ENCODE measurements at regions not wholly inside any gene's neighbourhood (a gene's known extent, or its start where the extent isn't known, plus 50 kb on each side); places are given as distances from the start of the nearest gene placed in this dataset.

DNA sequence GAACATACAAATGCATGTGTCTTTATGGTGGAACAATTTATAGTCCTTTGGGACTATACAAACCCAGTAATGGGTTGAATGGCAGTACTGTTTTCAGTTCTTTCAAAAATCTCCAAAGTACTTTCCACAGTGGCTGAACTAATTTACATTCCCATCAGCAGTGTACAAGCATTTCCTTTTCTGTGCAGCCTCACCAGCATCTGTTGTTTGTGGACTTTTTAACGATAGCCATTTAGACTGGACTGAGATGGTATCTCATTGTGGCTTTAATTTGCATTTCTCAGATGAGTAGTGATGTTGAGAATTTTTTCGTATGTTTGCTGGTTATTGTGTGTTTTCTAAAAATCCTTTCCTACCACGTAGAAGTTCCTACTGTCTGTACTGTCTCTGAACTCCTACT, 327.2 kb upstream of the ZFP64 start:
- no peak for DNase-seq (ENCODE audit: low spot score)
- no peak for TF ChIP-seq OVOL2 (CRISPR knock-in tag; IDR thresholded peaks at IDR 0.05; ENCODE audit: borderline replicate concordance)
- no peak for TF ChIP-seq NFE2L1 (CRISPR knock-in tag; IDR thresholded peaks at IDR 0.05)
- TF ChIP-seq NR1H2 (CRISPR knock-in tag; IDR thresholded peaks at IDR 0.05), result no peak
- no peak for TF ChIP-seq IRF2 (CRISPR knock-in tag; IDR thresholded peaks at IDR 0.05; ENCODE audit: borderline replicate concordance, low read depth)
- TF ChIP-seq, protein P1, sequence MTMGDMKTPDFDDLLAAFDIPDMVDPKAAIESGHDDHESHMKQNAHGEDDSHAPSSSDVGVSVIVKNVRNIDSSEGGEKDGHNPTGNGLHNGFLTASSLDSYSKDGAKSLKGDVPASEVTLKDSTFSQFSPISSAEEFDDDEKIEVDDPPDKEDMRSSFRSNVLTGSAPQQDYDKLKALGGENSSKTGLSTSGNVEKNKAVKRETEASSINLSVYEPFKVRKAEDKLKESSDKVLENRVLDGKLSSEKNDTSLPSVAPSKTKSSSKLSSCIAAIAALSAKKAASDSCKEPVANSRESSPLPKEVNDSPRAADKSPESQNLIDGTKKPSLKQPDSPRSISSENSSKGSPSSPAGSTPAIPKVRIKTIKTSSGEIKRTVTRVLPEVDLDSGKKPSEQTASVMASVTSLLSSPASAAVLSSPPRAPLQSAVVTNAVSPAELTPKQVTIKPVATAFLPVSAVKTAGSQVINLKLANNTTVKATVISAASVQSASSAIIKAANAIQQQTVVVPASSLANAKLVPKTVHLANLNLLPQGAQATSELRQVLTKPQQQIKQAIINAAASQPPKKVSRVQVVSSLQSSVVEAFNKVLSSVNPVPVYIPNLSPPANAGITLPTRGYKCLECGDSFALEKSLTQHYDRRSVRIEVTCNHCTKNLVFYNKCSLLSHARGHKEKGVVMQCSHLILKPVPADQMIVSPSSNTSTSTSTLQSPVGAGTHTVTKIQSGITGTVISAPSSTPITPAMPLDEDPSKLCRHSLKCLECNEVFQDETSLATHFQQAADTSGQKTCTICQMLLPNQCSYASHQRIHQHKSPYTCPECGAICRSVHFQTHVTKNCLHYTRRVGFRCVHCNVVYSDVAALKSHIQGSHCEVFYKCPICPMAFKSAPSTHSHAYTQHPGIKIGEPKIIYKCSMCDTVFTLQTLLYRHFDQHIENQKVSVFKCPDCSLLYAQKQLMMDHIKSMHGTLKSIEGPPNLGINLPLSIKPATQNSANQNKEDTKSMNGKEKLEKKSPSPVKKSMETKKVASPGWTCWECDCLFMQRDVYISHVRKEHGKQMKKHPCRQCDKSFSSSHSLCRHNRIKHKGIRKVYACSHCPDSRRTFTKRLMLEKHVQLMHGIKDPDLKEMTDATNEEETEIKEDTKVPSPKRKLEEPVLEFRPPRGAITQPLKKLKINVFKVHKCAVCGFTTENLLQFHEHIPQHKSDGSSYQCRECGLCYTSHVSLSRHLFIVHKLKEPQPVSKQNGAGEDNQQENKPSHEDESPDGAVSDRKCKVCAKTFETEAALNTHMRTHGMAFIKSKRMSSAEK (CRISPR knock-in tag; IDR thresholded peaks at IDR 0.05; ENCODE audit: borderline replicate concordance), result no peak
- no peak for TF ChIP-seq ATF1 (CRISPR knock-in tag; IDR thresholded peaks at IDR 0.05)
- no peak for TF ChIP-seq RELA (CRISPR knock-in tag; IDR thresholded peaks at IDR 0.05; ENCODE audit: borderline replicate concordance)
- no peaks in the 10 kb centered on the region for H3K27me3 Mint-ChIP-seq (ENCODE audit: low read depth)
- H3K4me3 Mint-ChIP-seq, result no peak overlapping the region
- H3K9me3 Mint-ChIP-seq, result peaks cover 42% of the 10 kb centered on the region
- ChIA-PET POLR2A (no interaction called here), CTCF (no interaction called here)
- peaks cover 8% of the 10 kb centered on the region for H3K36me3 Mint-ChIP-seq
- ATAC-seq, result no peak
- H3K27ac Mint-ChIP-seq, result no peak overlapping the region; the same call in 1 of the 2 replicates
- peaks cover 7% of the 10 kb centered on the region for H3K4me1 Mint-ChIP-seq

DNA sequence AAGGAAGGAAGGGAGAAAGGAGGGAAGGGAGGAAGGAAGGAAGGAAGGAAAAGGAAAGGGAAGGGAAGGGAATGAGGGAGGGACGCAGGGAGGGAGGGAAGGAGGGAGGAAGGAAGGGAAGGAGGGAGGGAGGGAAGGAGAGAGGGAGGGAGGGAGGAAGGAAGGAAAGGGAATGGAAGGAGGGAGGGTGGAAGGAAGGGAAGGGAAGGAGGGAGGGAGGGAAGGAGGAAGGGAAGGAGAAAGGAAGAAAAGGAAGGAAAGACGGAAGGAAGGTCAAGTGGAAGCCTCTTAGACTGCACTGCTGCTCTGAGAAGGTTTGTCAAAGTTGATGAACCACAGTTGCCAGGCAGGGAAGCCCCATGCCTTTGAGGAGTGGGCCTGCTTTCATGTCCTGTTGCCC, 324.3 kb upstream of the ZFP64 start:
- ATAC-seq (no peak), DNase-seq (ENCODE audit: low spot score) (no peak)
- POLR2A ChIA-PET, result no interaction called here
- peaks cover 8% of the 10 kb centered on the region for H3K36me3 Mint-ChIP-seq
- CTCF ChIA-PET, result no interaction called here
- peaks cover 7% of the 10 kb centered on the region for H3K4me1 Mint-ChIP-seq
- no peak overlapping the region for H3K4me3 Mint-ChIP-seq
- no peak overlapping the region for H3K27ac Mint-ChIP-seq
- H3K9me3 Mint-ChIP-seq, result peaks cover 30% of the 10 kb centered on the region
- no peaks in the 10 kb centered on the region for H3K27me3 Mint-ChIP-seq (ENCODE audit: low read depth)
- TF ChIP-seq ELF4 (CRISPR knock-in tag; IDR thresholded peaks at IDR 0.05; ENCODE audit: low read depth), result no peak
- TF ChIP-seq KAT7 (CRISPR knock-in tag; IDR thresholded peaks at IDR 0.05; ENCODE audit: borderline replicate concordance), result no peak
- TF ChIP-seq, protein P2, sequence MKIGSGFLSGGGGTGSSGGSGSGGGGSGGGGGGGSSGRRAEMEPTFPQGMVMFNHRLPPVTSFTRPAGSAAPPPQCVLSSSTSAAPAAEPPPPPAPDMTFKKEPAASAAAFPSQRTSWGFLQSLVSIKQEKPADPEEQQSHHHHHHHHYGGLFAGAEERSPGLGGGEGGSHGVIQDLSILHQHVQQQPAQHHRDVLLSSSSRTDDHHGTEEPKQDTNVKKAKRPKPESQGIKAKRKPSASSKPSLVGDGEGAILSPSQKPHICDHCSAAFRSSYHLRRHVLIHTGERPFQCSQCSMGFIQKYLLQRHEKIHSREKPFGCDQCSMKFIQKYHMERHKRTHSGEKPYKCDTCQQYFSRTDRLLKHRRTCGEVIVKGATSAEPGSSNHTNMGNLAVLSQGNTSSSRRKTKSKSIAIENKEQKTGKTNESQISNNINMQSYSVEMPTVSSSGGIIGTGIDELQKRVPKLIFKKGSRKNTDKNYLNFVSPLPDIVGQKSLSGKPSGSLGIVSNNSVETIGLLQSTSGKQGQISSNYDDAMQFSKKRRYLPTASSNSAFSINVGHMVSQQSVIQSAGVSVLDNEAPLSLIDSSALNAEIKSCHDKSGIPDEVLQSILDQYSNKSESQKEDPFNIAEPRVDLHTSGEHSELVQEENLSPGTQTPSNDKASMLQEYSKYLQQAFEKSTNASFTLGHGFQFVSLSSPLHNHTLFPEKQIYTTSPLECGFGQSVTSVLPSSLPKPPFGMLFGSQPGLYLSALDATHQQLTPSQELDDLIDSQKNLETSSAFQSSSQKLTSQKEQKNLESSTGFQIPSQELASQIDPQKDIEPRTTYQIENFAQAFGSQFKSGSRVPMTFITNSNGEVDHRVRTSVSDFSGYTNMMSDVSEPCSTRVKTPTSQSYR (CRISPR knock-in tag; IDR thresholded peaks at IDR 0.05), result no peak
- TF ChIP-seq FOXP1 (CRISPR knock-in tag; IDR thresholded peaks at IDR 0.05; ENCODE audit: borderline replicate concordance), result no peak
- no peak for TF ChIP-seq SMAD4 (CRISPR knock-in tag; IDR thresholded peaks at IDR 0.05)
- TF ChIP-seq, protein P3, sequence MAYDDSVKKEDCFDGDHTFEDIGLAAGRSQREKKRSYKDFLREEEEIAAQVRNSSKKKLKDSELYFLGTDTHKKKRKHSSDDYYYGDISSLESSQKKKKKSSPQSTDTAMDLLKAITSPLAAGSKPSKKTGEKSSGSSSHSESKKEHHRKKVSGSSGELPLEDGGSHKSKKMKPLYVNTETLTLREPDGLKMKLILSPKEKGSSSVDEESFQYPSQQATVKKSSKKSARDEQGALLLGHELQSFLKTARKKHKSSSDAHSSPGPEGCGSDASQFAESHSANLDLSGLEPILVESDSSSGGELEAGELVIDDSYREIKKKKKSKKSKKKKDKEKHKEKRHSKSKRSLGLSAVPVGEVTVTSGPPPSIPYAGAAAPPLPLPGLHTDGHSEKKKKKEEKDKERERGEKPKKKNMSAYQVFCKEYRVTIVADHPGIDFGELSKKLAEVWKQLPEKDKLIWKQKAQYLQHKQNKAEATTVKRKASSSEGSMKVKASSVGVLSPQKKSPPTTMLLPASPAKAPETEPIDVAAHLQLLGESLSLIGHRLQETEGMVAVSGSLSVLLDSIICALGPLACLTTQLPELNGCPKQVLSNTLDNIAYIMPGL (CRISPR knock-in tag; IDR thresholded peaks at IDR 0.05), result no peak
- no peak for TF ChIP-seq GTF2I (CRISPR knock-in tag; conservative IDR thresholded peaks at IDR 0.05)
- TF ChIP-seq, protein P4, sequence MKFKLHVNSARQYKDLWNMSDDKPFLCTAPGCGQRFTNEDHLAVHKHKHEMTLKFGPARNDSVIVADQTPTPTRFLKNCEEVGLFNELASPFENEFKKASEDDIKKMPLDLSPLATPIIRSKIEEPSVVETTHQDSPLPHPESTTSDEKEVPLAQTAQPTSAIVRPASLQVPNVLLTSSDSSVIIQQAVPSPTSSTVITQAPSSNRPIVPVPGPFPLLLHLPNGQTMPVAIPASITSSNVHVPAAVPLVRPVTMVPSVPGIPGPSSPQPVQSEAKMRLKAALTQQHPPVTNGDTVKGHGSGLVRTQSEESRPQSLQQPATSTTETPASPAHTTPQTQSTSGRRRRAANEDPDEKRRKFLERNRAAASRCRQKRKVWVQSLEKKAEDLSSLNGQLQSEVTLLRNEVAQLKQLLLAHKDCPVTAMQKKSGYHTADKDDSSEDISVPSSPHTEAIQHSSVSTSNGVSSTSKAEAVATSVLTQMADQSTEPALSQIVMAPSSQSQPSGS (CRISPR knock-in tag; IDR thresholded peaks at IDR 0.05; ENCODE audit: borderline replicate concordance, low read depth), result no peak
- no peak for TF ChIP-seq OVOL2 (CRISPR knock-in tag; IDR thresholded peaks at IDR 0.05; ENCODE audit: borderline replicate concordance)
- no peak for TF ChIP-seq ZNF219 (CRISPR knock-in tag; IDR thresholded peaks at IDR 0.05; ENCODE audit: borderline replicate concordance)
- TF ChIP-seq JUN (CRISPR knock-in tag; IDR thresholded peaks at IDR 0.05), result no peak
- no peak for TF ChIP-seq SP1 (CRISPR knock-in tag; conservative IDR thresholded peaks at IDR 0.05)
- TF ChIP-seq, protein P5, sequence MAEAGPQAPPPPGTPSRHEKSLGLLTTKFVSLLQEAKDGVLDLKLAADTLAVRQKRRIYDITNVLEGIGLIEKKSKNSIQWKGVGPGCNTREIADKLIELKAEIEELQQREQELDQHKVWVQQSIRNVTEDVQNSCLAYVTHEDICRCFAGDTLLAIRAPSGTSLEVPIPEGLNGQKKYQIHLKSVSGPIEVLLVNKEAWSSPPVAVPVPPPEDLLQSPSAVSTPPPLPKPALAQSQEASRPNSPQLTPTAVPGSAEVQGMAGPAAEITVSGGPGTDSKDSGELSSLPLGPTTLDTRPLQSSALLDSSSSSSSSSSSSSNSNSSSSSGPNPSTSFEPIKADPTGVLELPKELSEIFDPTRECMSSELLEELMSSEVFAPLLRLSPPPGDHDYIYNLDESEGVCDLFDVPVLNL (CRISPR knock-in tag; IDR thresholded peaks at IDR 0.05; ENCODE audit: borderline replicate concordance, low read depth), result no peak
- TF ChIP-seq, protein P6, sequence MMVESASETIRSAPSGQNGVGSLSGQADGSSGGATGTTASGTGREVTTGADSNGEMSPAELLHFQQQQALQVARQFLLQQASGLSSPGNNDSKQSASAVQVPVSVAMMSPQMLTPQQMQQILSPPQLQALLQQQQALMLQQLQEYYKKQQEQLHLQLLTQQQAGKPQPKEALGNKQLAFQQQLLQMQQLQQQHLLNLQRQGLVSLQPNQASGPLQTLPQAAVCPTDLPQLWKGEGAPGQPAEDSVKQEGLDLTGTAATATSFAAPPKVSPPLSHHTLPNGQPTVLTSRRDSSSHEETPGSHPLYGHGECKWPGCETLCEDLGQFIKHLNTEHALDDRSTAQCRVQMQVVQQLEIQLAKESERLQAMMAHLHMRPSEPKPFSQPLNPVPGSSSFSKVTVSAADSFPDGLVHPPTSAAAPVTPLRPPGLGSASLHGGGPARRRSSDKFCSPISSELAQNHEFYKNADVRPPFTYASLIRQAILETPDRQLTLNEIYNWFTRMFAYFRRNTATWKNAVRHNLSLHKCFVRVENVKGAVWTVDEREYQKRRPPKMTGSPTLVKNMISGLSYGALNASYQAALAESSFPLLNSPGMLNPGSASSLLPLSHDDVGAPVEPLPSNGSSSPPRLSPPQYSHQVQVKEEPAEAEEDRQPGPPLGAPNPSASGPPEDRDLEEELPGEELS (CRISPR knock-in tag; IDR thresholded peaks at IDR 0.05), result no peak
- TF ChIP-seq, protein P7, sequence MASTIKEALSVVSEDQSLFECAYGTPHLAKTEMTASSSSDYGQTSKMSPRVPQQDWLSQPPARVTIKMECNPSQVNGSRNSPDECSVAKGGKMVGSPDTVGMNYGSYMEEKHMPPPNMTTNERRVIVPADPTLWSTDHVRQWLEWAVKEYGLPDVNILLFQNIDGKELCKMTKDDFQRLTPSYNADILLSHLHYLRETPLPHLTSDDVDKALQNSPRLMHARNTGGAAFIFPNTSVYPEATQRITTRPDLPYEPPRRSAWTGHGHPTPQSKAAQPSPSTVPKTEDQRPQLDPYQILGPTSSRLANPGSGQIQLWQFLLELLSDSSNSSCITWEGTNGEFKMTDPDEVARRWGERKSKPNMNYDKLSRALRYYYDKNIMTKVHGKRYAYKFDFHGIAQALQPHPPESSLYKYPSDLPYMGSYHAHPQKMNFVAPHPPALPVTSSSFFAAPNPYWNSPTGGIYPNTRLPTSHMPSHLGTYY (CRISPR knock-in tag; IDR thresholded peaks at IDR 0.05), result no peak
- no peak for TF ChIP-seq IRF2 (CRISPR knock-in tag; IDR thresholded peaks at IDR 0.05; ENCODE audit: borderline replicate concordance, low read depth)

Measured in WTC11 (cell line).